ENCODE measurements at regions not wholly inside any gene's neighbourhood (a gene's known extent, or its start where the extent isn't known, plus 50 kb on each side); places are given as distances from the start of the nearest gene placed in this dataset.

GRCh38 chr6:15922510-15923250 is 206.2 kb upstream of the MYLIP start:
- Histone ChIP-seq H4K91ac (ENCODE audit: insufficient read length, low read depth, low read length) (no peak overlapping the region), H3K23me2 (ENCODE audit: insufficient read length, low read depth, low read length, poor library complexity, severe bottlenecking) (no peaks in the 10 kb centered on the region), H3K4ac (ENCODE audit: low read depth, low read length) (no peak overlapping the region), H2BK20ac (ENCODE audit: low read depth, low read length, poor library complexity, severe bottlenecking) (no peak overlapping the region), H3K14ac (ENCODE audit: insufficient read depth, low read length) (no peak overlapping the region), H3K27me3 (ENCODE audit: insufficient read depth, low read length) (no peaks in the 10 kb centered on the region), H3K23ac (ENCODE audit: insufficient read length, low read depth, low read length) (no peak overlapping the region), H2BK12ac (ENCODE audit: insufficient read length, low read depth, low read length) (no peak overlapping the region), H4K5ac (ENCODE audit: insufficient read length, low read depth, low read length) (no peak overlapping the region), H3K27ac (ENCODE audit: insufficient read length, low read depth, low read length) (no peak overlapping the region), H4K8ac (replicated peaks; ENCODE audit: insufficient read length, low read depth, low read length) (no peak overlapping the region), H3K56ac (ENCODE audit: insufficient read length, low read depth, low read length) (no peak overlapping the region), H2AK5ac (ENCODE audit: insufficient read length, low read length) (no peak overlapping the region), H3T11ph (ENCODE audit: low read length) (no peak overlapping the region), H3K79me1 (ENCODE audit: insufficient read depth, low read depth, low read length, poor library complexity, severe bottlenecking) (no peaks in the 10 kb centered on the region), H3K9me3 (ENCODE audit: control insufficient read depth, low read depth, low read length) (no peaks in the 10 kb centered on the region), H2BK5ac (ENCODE audit: insufficient read length, low read length) (no peak overlapping the region), H2AFZ (ENCODE audit: low read length) (no peak overlapping the region), H3K18ac (ENCODE audit: insufficient read length, low read depth, low read length) (no peak overlapping the region), H3K9ac (ENCODE audit: extremely low read depth, insufficient read length, low read length) (no peak overlapping the region), H4K20me1 (ENCODE audit: control insufficient read depth, insufficient read depth, insufficient read length) (no peaks in the 10 kb centered on the region), H3K79me2 (ENCODE audit: insufficient read depth, low read length) (no peaks in the 10 kb centered on the region), H3K4me2 (ENCODE audit: insufficient read depth, insufficient read length, low read length) (no peak overlapping the region), H3K4me1 (ENCODE audit: insufficient read depth, low read length) (no peaks in the 10 kb centered on the region), H2BK120ac (ENCODE audit: low read depth, low read length, poor library complexity, severe bottlenecking) (no peak overlapping the region), H2BK15ac (ENCODE audit: low read depth, low read length) (no peak overlapping the region)
- no peaks in the 10 kb centered on the region; a peak in 1 of 5 replicates for H3K9me3 Mint-ChIP-seq
- TF ChIP-seq CTCF (conservative IDR thresholded peaks at IDR 0.05), result no peak
- no peak overlapping the region for H3K4me3 Mint-ChIP-seq
- no peaks in the 10 kb centered on the region for H3K27me3 Mint-ChIP-seq (ENCODE audit: low read depth)
- no peak overlapping the region for H3K27ac Mint-ChIP-seq
- peaks cover 0 to 4% (median 3%) of the 10 kb centered on the region in 3 experiments; a peak in 3 of 7 replicates for H3K36me3 Mint-ChIP-seq (ENCODE audit: insufficient read depth in 1 of 3, low read depth in 3 of 3)
- DNase-seq, result no peak
- WGBS (ENCODE audit: extremely low coverage, insufficient read length, low lambda C conversion rate), result no CpG with 5 or more reads among the region's 7 CpGs
- peaks cover 4 to 5% of the 10 kb centered on the region in 2 experiments; a peak in 3 of 4 replicates for H3K4me1 Mint-ChIP-seq
